GM23338 (cell line): ENCODE measurements at regions not wholly inside any gene's neighbourhood (a gene's known extent, or its start where the extent isn't known, plus 50 kb on each side); places are given as distances from the start of the nearest gene placed in this dataset.

Experiments
- ATAC-seq: fragments of 200-7000 bp; cut with Tn5 transposase; 3 replicates; pipeline ENCODE4 v1.9.1; 2020
- DNase-seq: peaks from one replicate; pipeline ENCODE4 v3.0.0-alpha.2; 2015; ENCODE audit warnings: low spot score
- H2AFZ ChIP-seq: fragments of 200-600 bp; sonication (generic); 2 replicates; pipeline ENCODE4 v1.8.0; 2016; ENCODE audit warnings: antibody characterized with exemption, mild to moderate bottlenecking, moderate library complexity
- H3F3A ChIP-seq: fragments of 200-600 bp; sonication (generic); replicated peaks from 2 replicates; pipeline ENCODE4 v1.8.0; 2017; ENCODE audit warnings: antibody characterized with exemption, mixed run types, low read depth
- H3K27ac ChIP-seq: fragments of 200-600 bp; sonication (generic); 2 replicates; pipeline ENCODE4 v1.6.1; 2016; ENCODE audit warnings: low read depth
- H3K27me3 ChIP-seq: fragments of 200-600 bp; sonication (generic); 2 replicates; pipeline ENCODE4 v1.8.0; 2016; ENCODE audit warnings: mild to moderate bottlenecking, mixed run types, moderate library complexity; ENCODE audit not compliant: insufficient read depth
- H3K36me3 ChIP-seq: fragments of 200-600 bp; sonication (generic); 2 replicates; pipeline ENCODE4 v1.8.0; 2016; ENCODE audit warnings: mild to moderate bottlenecking; ENCODE audit not compliant: insufficient read depth
- H3K4me1 ChIP-seq: fragments of 200-600 bp; sonication (generic); 2 replicates; pipeline ENCODE4 v1.8.0; 2016; ENCODE audit warnings: mild to moderate bottlenecking, moderate library complexity; ENCODE audit not compliant: insufficient read depth
- H3K4me2 ChIP-seq: fragments of 200-600 bp; sonication (generic); 2 replicates; pipeline ENCODE4 v1.7.1; 2017; ENCODE audit warnings: mixed run types
- H3K4me3 ChIP-seq: fragments of 200-600 bp; sonication (generic); 2 replicates; pipeline ENCODE4 v1.6.1; 2016; ENCODE audit warnings: mixed run types
- H3K79me2 ChIP-seq: fragments of 200-600 bp; sonication (generic); replicated peaks from 2 replicates; pipeline ENCODE4 v1.8.0; 2017; ENCODE audit warnings: mild to moderate bottlenecking; ENCODE audit not compliant: insufficient read depth
- H3K9me2 ChIP-seq: fragments of 200-600 bp; sonication (generic); 2 replicates; pipeline ENCODE4 v1.8.0; 2017; ENCODE audit not compliant: insufficient read depth
- H4K20me1 ChIP-seq: fragments of 200-600 bp; sonication (generic); replicated peaks from 2 replicates; pipeline ENCODE4 v1.8.0; 2017; ENCODE audit warnings: mild to moderate bottlenecking; ENCODE audit not compliant: insufficient read depth
- H3K27ac Mint-ChIP-seq: 2 replicates; pipeline ENCODE4 v1.8.0; 2020; ENCODE audit warnings: inconsistent platforms, mild to moderate bottlenecking, moderate library complexity, mixed read lengths
- H3K27me3 Mint-ChIP-seq: 3 replicates; pipeline ENCODE4 v1.8.0; 2022; ENCODE audit warnings: low read depth, mild to moderate bottlenecking, moderate library complexity, mixed read lengths, inconsistent platforms; ENCODE audit not compliant: insufficient read depth, poor library complexity
- H3K36me3 Mint-ChIP-seq: 3 replicates; pipeline ENCODE4 v1.8.0; 2021; ENCODE audit warnings: low read depth, mild to moderate bottlenecking, inconsistent platforms, moderate library complexity, mixed read lengths
- H3K4me1 Mint-ChIP-seq: 3 replicates; pipeline ENCODE4 v1.8.0; 2020; ENCODE audit warnings: mild to moderate bottlenecking, inconsistent platforms, mixed read lengths
- H3K4me3 Mint-ChIP-seq: 3 replicates; pipeline ENCODE4 v1.8.0; 2021; ENCODE audit warnings: moderate library complexity, mild to moderate bottlenecking, inconsistent platforms, mixed read lengths
- H3K9me3 Mint-ChIP-seq: 3 replicates; pipeline ENCODE4 v1.8.0; 2020; ENCODE audit warnings: moderate library complexity, mild to moderate bottlenecking, inconsistent platforms, mixed read lengths
- CREB1 ChIP-seq: fragments of 250-450 bp; sonication (Bioruptor Pico); IDR thresholded peaks from 2 replicates; pipeline ENCODE4 v1.5.0; 2020; ENCODE audit warnings: low read depth, mild to moderate bottlenecking, moderate library complexity
- EZH2 ChIP-seq: fragments of 200-600 bp; sonication (generic); IDR thresholded peaks from one replicate; pipeline ENCODE4 v1.8.0; 2017; ENCODE audit warnings: antibody characterized with exemption, mild to moderate bottlenecking, low read depth; ENCODE audit not compliant: unreplicated experiment
- EZH2phosphoT487 ChIP-seq: fragments of 200-600 bp; sonication (generic); IDR thresholded peaks from one replicate; pipeline ENCODE4 v1.8.1; 2018; ENCODE audit warnings: antibody characterized with exemption; ENCODE audit not compliant: unreplicated experiment
- JUNB ChIP-seq: IDR thresholded peaks from one replicate; pipeline ENCODE4 v1.6.1; 2016; ENCODE audit warnings: antibody characterized with exemption; ENCODE audit not compliant: unreplicated experiment
- NANOG ChIP-seq: IDR thresholded peaks from 2 replicates; pipeline ENCODE4 v1.6.1; 2016; ENCODE audit warnings: antibody characterized with exemption, borderline replicate concordance
- POLR2AphosphoS5 ChIP-seq: IDR thresholded peaks from 2 replicates; pipeline ENCODE4 v1.6.1; 2016; ENCODE audit warnings: antibody characterized with exemption, low read depth
- STAT1 ChIP-seq: IDR thresholded peaks from one replicate; pipeline ENCODE4 v1.6.1; 2016; ENCODE audit warnings: antibody characterized with exemption; ENCODE audit not compliant: unreplicated experiment
- ZNF114 ChIP-seq: fragments of 250-450 bp; sonication (Bioruptor Pico); IDR thresholded peaks from 2 replicates; pipeline ENCODE4 v1.5.0; 2020; ENCODE audit warnings: mild to moderate bottlenecking, moderate library complexity
- ZNF331 ChIP-seq: fragments of 250-450 bp; sonication (Bioruptor Pico); IDR thresholded peaks from 2 replicates; pipeline ENCODE4 v1.5.0; 2020; ENCODE audit warnings: low read depth, mild to moderate bottlenecking, moderate library complexity
- TF ChIP-seq, protein P1 (sequence below): fragments of 250-450 bp; sonication (Bioruptor Pico); IDR thresholded peaks from 2 replicates; pipeline ENCODE4 v1.5.0; 2020; ENCODE audit warnings: mild to moderate bottlenecking, moderate library complexity
- TF ChIP-seq, protein P2 (sequence below), 2 experiments: fragments of 200-600 bp in 1 of 2; sonication (generic) in 1 of 2; conservative IDR thresholded peaks; 2 replicates each; pipeline versions ENCODE4 v1.5.1 to v1.6.1; 2016 to 2017; ENCODE audit warnings: antibody characterized with exemption in 2 of 2, low read depth in 2 of 2, mild to moderate bottlenecking in 2 of 2, moderate library complexity in 1 of 2
- TF ChIP-seq, protein P3 (sequence below): IDR thresholded peaks from 2 replicates; pipeline ENCODE4 v1.6.1; 2016; ENCODE audit warnings: antibody characterized with exemption
- TF ChIP-seq, protein P4 (sequence below): IDR thresholded peaks from one replicate; pipeline ENCODE4 v1.6.1; 2018; ENCODE audit warnings: antibody characterized with exemption; ENCODE audit not compliant: unreplicated experiment

DNA sequence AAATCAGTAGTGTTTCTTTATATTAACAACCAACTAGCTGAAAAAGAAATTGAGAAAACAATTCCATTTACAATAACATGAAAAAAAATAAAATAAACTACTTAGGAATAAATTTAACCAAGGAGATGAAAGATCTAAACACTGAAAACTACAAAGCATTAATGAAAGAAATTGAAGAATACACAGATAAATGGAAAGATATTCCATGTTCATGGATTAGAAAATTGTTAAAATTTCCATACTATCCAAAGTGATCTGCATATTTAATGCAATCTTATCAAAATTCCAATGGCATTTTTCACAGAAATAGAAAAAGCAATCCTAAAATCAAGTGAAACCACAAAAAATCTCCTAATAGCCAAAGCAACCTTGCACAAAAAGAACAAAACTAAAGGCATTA lies 320.2 kb upstream of the GRAMD2B start:
- H2AFZ ChIP-seq: no peak overlapping the region
- ATAC-seq (no peak), DNase-seq (no peak)
- H3K4me1 ChIP-seq: no peaks in the 10 kb centered on the region
- H3K4me1 Mint-ChIP-seq: no peaks in the 10 kb centered on the region; the same call in 2 of the 3 replicates
- no peaks in the 10 kb centered on the region for H3K36me3 ChIP-seq
- H3K27ac ChIP-seq: no peak overlapping the region
- H3K27me3 Mint-ChIP-seq: no peaks in the 10 kb centered on the region
- peaks cover 7% of the 10 kb centered on the region for H3K9me2 ChIP-seq
- no peaks in the 10 kb centered on the region for H4K20me1 ChIP-seq
- H3K9me3 Mint-ChIP-seq: no peaks in the 10 kb centered on the region
- H3K27me3 ChIP-seq: no peaks in the 10 kb centered on the region
- H3F3A ChIP-seq: no peaks in the 10 kb centered on the region
- TF ChIP-seq, protein P1, sequence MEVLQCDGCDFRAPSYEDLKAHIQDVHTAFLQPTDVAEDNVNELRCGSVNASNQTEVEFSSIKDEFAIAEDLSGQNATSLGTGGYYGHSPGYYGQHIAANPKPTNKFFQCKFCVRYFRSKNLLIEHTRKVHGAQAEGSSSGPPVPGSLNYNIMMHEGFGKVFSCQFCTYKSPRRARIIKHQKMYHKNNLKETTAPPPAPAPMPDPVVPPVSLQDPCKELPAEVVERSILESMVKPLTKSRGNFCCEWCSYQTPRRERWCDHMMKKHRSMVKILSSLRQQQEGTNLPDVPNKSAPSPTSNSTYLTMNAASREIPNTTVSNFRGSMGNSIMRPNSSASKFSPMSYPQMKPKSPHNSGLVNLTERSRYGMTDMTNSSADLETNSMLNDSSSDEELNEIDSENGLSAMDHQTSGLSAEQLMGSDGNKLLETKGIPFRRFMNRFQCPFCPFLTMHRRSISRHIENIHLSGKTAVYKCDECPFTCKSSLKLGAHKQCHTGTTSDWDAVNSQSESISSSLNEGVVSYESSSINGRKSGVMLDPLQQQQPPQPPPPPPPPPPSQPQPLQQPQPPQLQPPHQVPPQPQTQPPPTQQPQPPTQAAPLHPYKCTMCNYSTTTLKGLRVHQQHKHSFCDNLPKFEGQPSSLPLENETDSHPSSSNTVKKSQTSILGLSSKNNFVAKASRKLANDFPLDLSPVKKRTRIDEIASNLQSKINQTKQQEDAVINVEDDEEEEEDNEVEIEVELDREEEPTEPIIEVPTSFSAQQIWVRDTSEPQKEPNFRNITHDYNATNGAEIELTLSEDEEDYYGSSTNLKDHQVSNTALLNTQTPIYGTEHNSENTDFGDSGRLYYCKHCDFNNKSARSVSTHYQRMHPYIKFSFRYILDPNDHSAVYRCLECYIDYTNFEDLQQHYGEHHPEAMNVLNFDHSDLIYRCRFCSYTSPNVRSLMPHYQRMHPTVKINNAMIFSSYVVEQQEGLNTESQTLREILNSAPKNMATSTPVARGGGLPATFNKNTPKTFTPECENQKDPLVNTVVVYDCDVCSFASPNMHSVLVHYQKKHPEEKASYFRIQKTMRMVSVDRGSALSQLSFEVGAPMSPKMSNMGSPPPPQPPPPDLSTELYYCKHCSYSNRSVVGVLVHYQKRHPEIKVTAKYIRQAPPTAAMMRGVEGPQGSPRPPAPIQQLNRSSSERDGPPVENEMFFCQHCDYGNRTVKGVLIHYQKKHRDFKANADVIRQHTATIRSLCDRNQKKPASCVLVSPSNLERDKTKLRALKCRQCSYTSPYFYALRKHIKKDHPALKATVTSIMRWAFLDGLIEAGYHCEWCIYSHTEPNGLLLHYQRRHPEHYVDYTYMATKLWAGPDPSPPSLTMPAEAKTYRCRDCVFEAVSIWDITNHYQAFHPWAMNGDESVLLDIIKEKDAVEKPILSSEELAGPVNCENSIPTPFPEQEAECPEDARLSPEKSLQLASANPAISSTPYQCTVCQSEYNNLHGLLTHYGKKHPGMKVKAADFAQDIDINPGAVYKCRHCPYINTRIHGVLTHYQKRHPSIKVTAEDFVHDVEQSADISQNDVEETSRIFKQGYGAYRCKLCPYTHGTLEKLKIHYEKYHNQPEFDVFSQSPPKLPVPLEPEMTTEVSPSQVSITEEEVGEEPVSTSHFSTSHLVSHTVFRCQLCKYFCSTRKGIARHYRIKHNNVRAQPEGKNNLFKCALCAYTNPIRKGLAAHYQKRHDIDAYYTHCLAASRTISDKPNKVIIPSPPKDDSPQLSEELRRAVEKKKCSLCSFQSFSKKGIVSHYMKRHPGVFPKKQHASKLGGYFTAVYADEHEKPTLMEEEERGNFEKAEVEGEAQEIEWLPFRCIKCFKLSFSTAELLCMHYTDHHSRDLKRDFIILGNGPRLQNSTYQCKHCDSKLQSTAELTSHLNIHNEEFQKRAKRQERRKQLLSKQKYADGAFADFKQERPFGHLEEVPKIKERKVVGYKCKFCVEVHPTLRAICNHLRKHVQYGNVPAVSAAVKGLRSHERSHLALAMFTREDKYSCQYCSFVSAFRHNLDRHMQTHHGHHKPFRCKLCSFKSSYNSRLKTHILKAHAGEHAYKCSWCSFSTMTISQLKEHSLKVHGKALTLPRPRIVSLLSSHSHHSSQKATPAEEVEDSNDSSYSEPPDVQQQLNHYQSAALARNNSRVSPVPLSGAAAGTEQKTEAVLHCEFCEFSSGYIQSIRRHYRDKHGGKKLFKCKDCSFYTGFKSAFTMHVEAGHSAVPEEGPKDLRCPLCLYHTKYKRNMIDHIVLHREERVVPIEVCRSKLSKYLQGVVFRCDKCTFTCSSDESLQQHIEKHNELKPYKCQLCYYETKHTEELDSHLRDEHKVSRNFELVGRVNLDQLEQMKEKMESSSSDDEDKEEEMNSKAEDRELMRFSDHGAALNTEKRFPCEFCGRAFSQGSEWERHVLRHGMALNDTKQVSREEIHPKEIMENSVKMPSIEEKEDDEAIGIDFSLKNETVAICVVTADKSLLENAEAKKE (CRISPR knock-in tag): no peak
- TF ChIP-seq EZH2phosphoT487: no peak
- no peak for TF ChIP-seq CREB1 (CRISPR knock-in tag)
- TF ChIP-seq ZNF114: no peak
- no peak for TF ChIP-seq STAT1
- TF ChIP-seq POLR2AphosphoS5: no peak
- TF ChIP-seq, protein P2, sequence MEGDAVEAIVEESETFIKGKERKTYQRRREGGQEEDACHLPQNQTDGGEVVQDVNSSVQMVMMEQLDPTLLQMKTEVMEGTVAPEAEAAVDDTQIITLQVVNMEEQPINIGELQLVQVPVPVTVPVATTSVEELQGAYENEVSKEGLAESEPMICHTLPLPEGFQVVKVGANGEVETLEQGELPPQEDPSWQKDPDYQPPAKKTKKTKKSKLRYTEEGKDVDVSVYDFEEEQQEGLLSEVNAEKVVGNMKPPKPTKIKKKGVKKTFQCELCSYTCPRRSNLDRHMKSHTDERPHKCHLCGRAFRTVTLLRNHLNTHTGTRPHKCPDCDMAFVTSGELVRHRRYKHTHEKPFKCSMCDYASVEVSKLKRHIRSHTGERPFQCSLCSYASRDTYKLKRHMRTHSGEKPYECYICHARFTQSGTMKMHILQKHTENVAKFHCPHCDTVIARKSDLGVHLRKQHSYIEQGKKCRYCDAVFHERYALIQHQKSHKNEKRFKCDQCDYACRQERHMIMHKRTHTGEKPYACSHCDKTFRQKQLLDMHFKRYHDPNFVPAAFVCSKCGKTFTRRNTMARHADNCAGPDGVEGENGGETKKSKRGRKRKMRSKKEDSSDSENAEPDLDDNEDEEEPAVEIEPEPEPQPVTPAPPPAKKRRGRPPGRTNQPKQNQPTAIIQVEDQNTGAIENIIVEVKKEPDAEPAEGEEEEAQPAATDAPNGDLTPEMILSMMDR (conservative IDR thresholded peaks at IDR 0.05; ENCODE audit: low read depth in 2 of 2): no peak
- TF ChIP-seq NANOG: no peak
- TF ChIP-seq JUNB: no peak
- TF ChIP-seq EZH2: no peak
- TF ChIP-seq, protein P3, sequence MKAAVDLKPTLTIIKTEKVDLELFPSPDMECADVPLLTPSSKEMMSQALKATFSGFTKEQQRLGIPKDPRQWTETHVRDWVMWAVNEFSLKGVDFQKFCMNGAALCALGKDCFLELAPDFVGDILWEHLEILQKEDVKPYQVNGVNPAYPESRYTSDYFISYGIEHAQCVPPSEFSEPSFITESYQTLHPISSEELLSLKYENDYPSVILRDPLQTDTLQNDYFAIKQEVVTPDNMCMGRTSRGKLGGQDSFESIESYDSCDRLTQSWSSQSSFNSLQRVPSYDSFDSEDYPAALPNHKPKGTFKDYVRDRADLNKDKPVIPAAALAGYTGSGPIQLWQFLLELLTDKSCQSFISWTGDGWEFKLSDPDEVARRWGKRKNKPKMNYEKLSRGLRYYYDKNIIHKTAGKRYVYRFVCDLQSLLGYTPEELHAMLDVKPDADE: no peak
- TF ChIP-seq, protein P4, sequence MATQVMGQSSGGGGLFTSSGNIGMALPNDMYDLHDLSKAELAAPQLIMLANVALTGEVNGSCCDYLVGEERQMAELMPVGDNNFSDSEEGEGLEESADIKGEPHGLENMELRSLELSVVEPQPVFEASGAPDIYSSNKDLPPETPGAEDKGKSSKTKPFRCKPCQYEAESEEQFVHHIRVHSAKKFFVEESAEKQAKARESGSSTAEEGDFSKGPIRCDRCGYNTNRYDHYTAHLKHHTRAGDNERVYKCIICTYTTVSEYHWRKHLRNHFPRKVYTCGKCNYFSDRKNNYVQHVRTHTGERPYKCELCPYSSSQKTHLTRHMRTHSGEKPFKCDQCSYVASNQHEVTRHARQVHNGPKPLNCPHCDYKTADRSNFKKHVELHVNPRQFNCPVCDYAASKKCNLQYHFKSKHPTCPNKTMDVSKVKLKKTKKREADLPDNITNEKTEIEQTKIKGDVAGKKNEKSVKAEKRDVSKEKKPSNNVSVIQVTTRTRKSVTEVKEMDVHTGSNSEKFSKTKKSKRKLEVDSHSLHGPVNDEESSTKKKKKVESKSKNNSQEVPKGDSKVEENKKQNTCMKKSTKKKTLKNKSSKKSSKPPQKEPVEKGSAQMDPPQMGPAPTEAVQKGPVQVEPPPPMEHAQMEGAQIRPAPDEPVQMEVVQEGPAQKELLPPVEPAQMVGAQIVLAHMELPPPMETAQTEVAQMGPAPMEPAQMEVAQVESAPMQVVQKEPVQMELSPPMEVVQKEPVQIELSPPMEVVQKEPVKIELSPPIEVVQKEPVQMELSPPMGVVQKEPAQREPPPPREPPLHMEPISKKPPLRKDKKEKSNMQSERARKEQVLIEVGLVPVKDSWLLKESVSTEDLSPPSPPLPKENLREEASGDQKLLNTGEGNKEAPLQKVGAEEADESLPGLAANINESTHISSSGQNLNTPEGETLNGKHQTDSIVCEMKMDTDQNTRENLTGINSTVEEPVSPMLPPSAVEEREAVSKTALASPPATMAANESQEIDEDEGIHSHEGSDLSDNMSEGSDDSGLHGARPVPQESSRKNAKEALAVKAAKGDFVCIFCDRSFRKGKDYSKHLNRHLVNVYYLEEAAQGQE: no peak
- no peak for TF ChIP-seq ZNF331 (CRISPR knock-in tag)
- H3K4me2 ChIP-seq: no peak overlapping the region
- no peak overlapping the region for H3K4me3 Mint-ChIP-seq
- H3K4me3 ChIP-seq: no peak overlapping the region
- H3K79me2 ChIP-seq: no peaks in the 10 kb centered on the region
- H3K36me3 Mint-ChIP-seq: peaks cover 2% of the 10 kb centered on the region; the same call in 1 of the 3 replicates
- H3K27ac Mint-ChIP-seq: no peak overlapping the region
